ENCODE measurements at regions not wholly inside any gene's neighbourhood (a gene's known extent, or its start where the extent isn't known, plus 50 kb on each side); places are given as distances from the start of the nearest gene placed in this dataset.
"Not testable (repeated sequence)": the region's sequence is repeated elsewhere in the genome, so short reads cannot be mapped to it uniquely, and the experiment has no call there.

DNA sequence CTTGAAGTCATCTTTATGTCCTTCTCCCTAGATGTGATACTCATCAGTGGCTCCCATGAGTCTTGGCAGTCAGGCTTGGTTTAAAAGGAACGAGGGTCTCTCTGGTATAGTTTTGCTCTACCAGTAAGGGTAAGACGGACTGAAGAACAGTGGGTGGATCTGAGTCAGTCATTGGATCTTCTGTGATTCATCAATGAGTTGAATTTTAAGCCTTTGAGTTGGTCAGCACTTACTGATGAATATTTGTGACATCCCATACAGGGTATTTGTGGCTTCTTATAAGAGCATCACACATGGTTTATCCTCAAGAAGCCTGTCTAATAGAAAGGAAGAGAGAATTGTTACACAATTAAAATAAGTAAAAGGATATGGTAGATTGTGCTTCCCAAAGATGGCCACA is 87.3 kb upstream of the NAMPT start:
- DNase-seq, result peak; percentile 71

DNA sequence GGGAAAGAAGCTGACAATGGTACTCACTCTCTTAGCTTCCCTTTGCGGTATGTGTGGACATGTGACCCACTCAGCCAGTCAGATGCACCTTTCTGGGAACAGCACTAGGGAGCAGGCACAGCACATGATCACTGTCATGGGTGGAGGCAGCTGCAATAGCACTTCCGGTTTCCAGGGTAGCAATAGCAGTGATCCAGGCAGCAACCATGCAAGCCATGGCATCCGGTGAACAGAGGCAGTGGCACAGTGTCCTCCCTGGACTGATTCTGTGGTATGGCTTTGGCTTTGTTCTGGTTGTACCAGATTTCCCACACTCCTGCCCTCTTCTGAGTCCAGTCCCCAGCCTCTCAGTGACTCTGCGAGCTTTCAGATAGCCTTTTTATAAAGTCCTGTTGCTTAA is 86.8 kb upstream of the NAMPT start:
- DNase-seq, result peak; percentile 16

DNA sequence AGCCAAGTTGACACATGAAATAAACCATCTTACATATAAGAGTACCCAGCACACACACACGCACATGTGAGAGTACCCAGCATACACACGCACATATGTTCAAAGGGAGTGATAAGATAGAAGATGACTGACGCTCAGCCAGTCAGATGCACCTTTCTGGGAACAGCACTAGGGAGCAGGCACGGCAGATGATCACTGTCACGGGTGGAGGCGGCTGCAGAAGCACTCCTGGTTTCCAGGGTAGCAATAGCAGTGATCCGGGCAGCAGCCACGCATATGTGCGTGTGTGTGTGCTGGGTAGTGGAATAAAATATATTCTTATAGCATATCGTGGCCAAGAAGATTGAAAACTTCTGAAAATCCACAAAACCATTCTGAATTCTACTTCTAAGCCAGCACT is 85.8 kb upstream of the NAMPT start:
- no peak for DNase-seq

DNA sequence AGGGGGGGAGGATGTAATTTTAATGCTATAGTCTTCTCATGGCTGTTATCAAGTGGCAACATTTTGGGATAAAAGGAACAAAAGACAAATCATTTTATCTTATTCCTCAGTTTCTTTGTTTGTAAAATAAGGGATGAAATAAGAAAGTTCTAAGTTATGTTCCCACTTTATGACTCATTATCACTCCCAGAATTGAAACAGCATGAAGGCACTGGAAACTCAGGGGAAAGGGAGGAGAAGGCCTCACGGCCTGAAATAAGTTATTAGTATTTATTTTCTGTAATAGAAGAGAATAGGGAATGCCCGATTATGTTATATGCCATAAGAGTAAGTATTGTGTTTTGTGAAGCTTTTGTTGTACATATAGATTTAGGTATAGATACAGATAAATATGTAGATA is 85.0 kb upstream of the NAMPT start:
- DNase-seq, result no peak

DNA sequence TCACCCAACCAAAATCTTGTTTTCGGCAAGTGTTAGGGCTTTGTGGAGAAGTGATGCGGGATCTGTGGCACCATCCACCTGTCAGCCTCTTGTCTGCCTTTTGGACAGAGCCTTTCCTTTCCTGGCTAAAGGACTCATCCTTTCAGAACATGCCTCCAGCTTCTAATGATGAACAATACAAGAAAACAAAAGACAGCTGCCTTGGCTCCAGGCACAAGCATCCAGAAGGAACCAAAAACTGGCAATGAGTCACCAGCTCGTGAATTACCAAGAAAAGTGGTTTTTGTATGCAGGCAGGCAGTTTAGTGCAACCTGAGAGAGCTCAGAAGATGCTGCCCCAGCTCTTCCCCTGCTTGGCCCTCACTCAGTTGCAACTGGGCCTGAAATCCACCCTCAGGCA is 84.6 kb upstream of the NAMPT start:
- peak; percentile 78 for DNase-seq

DNA sequence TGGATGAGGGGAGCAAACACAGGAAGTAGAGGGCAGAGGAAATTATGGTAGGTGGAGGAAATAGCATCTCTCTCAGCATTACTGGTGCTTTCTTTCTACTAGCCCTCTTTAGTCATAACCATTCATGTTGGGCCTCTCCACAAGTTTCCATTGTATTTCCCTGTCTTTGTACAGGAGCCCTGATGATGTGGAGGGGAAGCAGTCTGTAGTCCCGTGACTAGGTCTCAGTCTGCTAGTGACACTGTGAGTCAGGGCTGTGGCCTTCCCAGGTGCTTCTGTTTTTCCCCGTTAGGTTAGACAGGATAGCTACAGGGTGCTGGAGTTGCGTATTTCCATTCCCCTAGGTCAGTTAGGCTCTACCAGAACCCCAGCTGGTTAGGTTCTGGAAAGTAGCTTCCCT is 82.9 kb upstream of the NAMPT start:
- DNase-seq, result no peak

DNA sequence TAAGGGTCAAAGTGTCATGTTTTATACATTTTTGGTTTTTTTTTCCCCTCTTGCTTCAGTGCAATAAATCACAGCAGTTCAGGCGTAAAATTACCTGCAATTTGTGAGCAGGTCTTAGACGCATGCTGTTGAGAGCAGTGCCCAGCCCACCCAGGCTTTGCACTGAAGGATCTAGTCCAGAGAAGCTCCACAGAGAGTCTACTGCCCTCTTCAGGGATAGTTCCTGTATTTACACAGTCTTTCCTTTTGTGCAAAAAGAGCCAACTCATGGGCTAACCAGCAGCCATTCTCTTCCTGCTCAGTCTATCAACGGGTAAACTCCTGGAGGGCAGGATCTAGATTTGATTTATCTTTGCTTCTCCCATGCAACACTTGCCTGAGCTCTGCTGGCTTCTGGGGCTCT is 82.2 kb upstream of the NAMPT start:
- no peak for DNase-seq

DNA sequence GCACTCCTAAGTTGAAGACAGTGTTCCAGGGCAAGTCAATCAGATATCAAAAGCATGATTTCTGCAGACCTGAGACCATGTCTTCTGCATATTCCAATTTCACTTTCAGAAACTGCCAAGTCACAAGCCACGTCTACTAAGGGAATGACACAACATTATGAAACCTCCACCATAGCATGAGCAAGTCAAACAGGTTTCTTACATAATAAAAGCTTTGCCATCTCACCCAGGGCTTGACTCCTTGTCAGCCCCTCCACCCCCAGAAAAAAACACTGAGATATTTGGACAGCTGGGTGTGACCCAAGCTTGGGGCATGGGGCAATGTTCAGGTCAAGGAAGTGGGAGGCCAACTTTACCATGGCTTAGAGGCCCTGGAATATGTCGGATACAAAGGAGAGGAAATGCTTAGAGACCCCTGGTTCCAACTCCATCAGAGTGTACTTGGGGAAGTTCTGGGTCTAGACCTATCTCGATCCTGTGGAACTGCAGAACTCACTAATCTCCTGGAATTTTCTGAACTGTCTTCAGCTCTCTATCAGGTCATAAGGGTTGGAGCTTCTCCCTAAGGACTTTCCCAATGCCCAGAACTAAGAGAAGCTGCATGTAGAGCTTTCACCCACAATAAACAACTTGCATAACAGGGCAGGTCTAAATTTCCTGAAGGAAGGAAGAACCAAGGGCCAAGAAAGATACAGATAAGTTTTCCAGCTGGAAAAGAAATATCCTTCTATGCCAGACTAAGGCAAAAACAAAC is 80.6 kb upstream of the NAMPT start:
- DNase-seq, result no peak

DNA sequence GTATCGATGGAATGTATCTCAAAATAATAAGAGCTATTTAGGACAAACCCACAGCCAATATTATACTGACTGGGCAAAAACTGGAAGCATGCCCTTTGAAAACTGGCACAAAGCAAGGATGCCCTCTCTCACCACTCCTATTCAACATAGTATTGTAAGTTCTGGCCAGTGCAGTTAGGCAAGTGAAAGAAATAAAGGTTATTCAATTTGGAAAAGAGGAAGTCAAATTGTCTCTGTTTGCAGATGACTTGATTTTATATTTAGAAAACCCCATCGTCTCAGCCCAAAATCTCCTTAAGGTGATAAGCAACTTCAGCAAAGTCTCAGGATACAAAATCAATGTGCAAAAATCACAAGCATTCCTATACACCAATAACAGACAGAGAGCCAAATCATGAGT is 77.7 kb upstream of the NAMPT start:
- not testable (repeated sequence) for DNase-seq

DNA sequence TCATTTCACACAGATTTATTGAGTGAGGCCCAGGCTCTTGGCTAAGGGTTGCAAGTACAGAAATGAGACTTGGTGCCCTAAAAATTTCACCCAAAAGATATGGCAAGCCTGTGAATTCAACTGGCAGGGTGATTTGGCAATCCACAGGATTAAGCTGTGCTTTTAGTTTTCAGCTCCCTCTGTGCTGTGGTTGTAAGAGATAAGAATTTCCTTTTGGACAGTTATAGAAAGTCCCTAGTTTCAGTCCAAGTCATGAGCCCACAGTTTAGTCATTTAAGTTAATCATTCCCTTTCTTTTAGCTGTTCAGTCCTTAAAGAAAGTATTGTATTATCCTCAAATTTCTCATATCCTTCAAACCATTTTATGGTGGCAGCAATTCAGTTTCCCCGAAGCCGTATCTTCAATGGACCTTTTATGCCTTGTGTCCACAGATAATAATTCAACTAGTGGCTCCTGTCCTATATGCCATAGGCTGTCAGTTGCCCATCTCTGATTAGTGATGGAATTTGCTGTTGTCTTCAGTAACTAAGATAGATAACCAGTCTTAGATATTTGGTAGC is 73.4 kb upstream of the NAMPT start:
- DNase-seq, result no peak

DNA sequence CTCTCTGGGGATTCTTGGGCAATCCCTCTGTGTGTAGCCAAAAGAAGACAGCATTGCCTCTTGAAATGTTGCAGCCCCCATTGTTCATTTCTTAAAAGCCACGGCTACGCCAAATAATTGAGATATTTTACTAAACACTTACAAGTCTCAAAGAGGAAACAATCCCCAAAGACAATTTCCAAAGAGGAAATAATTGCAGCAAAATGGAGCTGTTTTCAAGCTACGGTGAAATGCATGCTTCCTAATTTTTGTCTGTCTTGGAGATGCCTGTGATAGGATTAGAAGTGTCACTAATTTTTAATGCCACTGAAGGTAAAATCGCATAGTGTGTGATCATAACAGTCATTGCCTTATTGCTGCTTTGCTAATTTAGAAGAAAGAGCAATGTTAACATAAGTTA is 72.9 kb upstream of the NAMPT start:
- DNase-seq, result no peak

DNA sequence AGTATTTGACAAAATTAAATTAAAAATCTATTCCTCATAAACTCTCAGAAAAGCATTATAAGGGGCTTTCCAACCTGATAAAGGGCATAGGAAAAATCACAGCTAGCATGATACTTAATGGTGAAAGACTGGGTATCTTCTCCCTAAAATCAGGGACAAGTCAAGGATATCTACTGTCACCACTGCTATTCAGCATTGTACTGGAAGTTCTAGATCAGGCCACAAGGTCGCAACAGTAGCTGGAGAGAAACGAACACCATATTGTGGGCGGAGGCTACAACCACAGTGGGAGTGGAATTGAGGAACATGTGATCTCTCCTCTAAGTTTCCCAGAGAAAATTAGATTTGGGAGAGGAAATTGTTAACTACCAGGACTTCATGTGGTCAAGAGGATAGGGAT is 70.0 kb upstream of the NAMPT start:
- no peak for DNase-seq

DNA sequence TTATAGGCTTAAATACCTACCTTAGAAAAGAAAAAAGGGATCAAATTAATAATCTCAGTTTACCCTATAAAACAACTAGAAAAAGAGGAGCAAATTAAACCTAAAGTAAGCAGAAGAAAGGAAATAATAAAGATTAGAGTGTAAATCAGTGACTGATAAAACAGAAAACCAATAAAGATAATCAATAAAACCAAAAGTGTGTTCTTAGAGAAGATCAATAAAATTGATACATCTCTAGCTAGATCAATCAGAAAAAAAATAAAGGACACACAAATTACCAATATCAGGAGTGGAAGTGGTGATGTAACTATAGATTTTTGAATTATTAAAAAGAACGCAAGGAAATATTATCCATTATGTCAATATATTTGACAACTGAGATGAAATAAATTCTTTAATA is 69.2 kb upstream of the NAMPT start:
- DNase-seq, result no peak

DNA sequence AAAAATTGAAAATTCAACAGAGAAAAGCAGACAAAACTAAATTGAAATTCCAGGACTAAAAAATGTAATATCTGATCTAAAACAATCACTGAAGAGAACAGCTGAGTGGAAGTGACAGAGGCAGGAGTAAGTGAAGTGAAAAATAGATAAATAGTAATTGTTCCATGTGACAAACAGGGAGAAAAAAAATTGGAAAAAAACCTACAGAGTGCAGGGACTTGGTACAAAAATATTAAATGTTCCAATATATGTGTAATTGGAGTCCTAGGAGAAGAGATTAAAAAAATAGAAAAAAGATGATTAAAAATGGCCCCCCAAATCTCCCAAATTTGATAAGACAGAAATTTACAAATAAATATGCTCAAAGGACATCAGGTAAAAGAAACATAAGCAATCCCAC is 63.4 kb upstream of the NAMPT start:
- no peak for DNase-seq

DNA sequence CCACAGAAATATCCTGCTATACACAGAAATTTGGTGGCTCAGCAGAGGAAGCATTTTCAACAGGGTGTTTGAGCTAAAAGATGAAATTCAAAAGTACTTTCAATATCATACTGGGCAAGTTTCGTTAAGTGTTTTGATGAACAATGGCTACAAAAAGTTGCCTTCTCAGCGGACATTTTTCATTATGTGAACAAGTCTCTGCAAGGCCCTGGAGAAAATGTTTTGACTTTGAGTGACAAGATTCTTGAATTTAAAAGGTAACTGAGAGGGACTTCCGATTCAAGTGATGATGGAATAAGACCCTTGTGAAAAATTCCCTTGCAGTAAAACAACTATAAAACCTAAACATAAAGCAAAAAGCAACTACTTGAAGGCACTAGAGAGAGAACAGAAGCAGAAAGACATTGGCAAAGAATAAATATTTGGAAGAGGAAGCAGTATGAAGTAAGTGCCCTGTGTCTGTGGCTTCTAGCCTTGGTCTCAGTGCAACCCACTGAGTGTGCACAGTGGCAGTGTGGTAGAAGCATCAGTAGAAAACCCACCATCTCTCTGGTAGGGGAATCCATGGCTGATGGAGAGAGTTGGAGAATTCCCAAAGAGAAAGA is 62.5 kb upstream of the NAMPT start:
- DNase-seq, result no peak

DNA sequence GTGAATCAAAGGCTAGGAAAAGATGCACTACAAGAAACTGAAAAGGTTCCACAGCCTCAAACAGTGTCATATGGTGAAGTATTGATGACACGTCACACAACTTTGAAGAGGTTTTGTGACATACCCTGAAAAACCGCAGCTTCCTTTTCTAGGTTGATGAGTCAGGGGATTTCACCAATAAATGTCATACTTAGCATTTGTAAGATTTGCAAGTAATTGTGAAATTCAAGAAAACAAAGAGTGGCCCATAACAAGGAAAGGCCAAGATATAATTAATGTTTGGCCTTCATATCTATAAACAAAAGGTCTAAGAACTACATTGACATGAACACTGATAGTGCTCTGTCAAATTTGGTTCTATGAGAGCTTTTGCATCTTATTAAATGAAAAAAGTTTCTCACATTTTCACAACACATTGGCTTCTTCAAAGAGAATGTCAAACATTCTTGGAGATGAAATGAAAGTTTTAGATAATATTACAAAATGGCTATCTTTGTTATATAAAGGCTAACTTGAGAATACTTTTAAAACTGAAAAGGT is 62.0 kb upstream of the NAMPT start:
- DNase-seq, result peak; percentile 98

DNA sequence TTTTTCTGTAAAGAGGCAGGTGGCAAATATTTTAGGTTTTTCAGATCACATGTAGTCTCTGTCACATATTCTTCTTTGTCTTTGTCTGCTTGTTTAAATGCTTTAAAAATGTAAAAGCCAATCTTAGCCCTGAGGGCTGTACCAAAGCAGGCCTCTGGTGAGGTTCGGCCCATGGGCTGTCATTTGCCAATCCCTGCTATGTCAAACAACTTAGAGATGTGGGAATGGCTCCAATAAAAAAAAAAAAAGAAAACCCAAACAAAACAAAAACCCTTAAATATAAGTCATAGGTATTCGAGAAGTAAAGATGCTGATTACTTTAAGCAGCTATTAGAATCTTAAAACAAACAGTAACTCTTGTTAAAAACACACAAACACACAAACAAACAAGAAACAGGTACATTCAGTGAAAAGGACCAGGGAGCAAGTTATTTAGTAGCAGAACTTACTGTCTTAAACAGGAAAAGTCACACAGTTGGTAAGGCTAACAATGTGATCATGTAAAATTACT is 61.4 kb upstream of the NAMPT start:
- DNase-seq, result no peak

DNA sequence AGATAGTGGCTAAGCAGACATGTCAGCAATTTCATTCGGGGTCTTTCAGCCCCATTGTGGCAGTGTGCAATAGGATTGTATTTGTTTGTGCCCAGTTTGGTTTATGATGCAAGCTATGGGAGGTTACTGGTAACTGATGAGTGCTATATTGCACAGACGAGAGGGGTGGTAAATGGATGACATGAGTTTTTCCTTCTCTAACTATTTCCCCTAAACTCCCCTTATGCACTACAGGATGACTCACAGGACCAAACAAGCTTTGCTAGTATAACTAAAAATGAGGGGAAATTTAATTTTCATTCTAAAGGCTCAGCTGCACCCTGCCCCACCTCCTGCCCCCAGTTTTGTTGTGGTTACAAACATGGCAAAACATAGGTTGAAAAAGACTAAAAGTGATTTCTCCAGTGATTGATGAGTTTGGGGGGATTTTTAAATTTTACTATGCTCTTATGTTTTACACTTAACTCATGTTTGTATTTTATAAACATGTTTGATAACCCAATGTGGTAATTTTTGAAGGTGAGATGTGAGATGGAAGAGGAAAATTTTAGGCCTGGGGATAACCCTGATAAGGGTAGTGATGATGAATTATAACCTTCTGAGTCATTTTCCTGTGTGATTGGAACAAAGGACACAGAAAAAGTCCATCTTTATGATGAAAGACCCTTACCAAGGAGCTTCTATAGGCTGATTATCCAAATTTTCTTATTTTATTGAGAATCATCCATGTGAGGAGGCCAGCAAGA is 60.8 kb upstream of the NAMPT start:
- DNase-seq, result peak; percentile 66

DNA sequence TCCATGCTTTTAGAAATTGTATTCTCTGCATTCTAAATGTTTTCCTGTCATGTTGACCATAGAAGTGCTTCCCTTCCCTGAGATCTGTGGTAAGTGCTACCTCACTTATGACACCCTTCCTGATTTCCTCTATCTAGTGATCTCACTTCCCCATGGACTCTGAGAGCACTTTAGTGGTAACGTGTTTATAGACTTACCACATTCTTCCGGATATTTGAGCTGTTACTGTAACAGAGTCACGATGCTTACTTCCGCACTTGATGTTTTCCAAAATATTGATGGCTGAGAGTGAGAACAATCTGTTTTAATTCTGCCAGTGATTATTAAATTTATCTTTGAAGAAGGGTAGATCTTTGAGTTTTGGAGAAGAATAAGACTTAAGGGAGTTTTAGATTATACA is 60.1 kb upstream of the NAMPT start:
- DNase-seq, result peak; percentile 76

DNA sequence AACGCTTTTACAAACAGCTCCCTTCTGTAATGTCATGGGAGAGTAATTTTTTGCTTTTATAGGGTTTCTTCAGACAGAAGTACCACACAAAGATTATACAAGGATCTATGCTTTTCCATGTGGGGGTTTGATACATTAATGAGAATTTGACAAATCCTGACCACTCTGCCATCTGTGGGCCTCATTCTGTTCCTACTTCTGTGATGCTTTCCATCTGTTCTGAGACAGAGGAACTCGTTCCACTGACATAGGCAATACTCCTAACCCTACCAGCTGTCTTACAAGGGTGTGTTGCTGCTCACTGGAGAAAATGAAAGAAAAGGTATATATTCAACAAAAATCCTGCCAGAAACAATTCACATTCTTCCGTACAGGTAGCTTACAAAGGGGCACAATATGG is 59.4 kb upstream of the NAMPT start:
- DNase-seq, result no peak

DNA sequence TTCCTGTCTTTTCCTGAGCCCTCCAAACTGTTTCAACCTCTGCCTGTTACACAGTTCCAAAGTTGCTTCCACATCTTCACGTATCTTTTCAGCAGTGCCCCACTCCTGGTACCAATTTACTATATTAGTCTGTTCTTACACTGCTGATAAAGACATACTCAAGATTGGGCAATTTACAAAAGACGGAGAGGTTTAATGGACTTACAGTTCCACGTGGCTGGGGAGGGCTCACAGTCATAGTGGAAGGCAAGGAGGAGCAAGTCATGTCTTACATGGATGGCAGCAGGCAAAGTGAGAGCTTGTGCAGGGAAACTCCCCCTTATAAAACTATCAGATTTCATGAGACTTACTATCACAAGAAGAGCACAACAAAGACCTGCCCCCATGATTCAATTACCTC is 57.3 kb upstream of the NAMPT start:
- DNase-seq, result not testable (repeated sequence)

DNA sequence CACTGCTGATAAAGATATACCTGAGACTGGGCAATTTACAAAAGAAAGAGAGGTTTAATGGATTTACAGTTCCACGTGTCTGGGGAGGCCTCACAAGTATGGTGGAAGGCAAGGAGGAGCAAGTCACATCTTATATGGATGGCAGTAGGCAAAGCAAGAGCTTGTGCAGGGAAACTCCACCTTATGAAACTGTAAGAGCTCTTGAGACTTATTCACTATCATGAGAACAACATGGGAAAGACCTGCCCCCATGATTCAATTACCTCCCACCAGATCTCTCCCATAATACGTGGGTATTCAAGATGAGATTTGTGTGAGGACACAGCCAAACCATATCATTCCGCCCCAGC is 55.4 kb upstream of the NAMPT start:
- not testable (repeated sequence) for DNase-seq

DNA sequence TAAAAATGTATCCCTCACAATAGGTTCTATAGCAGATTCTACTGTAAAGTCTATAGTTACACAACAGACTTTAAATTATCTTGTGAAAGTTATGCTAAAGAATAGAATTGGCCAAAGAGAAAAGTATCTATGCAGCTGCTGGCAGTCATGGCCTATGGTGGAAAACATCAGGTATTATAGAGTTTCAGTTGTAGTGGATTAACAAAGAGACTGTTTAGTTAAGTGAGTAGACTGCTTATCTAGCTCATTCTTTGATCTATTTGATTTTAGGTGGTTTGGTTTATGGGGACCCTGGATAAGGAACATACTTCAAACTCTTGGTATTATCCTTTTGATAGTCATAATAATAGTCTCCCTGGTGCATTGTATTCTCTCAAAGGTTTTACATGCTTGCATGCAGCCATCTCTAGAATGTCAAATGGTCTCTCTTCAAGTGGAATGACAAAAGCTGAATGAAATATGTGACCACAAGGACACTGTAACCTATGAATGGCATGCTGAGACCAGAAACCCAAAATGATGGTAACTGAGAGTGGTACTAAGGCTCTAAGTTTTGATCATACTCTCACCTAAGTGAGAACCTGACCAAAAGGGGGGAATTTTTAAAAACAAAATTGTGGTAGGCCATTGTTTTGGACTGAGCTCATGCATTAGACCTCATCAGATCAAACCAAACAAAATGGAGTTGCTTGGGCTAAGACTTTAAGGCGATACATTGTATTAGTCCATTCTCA is 54.9 kb upstream of the NAMPT start:
- no peak for DNase-seq

Data from HCEC 1CT (cell line).